SK-N-SH (cell line): ENCODE measurements at regions not wholly inside any gene's neighbourhood (a gene's known extent, or its start where the extent isn't known, plus 50 kb on each side); places are given as distances from the start of the nearest gene placed in this dataset.

Source experiments
- CTCF ChIA-PET: fragments of 300-600, 350-600 bp; formaldehyde crosslinking; extraction: SDS; loops from one replicate; lab custom pipeline; 2021; lab: Yijun Ruan, JAX
- POLR2A ChIA-PET: fragments of 350-600 bp; sonication (Branson Sonifier 250); formaldehyde crosslinking; extraction: SDS; loops from one replicate; lab custom pipeline; 2020; ENCODE audit warnings: antibody characterized with exemption, inconsistent platforms; lab: Yijun Ruan, JAX
- DNase-seq: peaks from one replicate; pipeline ENCODE4 v3.0.0; 2012
- H2AFZ ChIP-seq: fragments of 200-600 bp; sonication (generic); 2 replicates; pipeline ENCODE4 v1.8.1; 2016; ENCODE audit warnings: antibody characterized with exemption, mild to moderate bottlenecking, low read depth
- H3F3A ChIP-seq: fragments of 200-600 bp; sonication (generic); replicated peaks from 2 replicates; pipeline ENCODE3; 2016; ENCODE audit warnings: antibody characterized with exemption, mild to moderate bottlenecking; ENCODE audit not compliant: insufficient read depth
- H3K27ac ChIP-seq, 2 experiments: fragments of 200-500 bp in 1 of 2; fragments of 200-600 bp in 1 of 2; sonication (Bioruptor generic) in 1 of 2; sonication (generic), shearing (Covaris generic) in 1 of 2; 2 replicates each; pipeline versions ENCODE4 v1.5.1 to v1.6.1; 2014 to 2016; ENCODE audit warnings: low read depth in 2 of 2, inconsistent platforms in 1 of 2, low read length in 1 of 2, mild to moderate bottlenecking in 1 of 2, mixed read lengths in 1 of 2
- H3K27me3 ChIP-seq: fragments of 200-600 bp; sonication (generic), shearing (Covaris generic); 2 replicates; pipeline ENCODE4 v1.6.1; 2016; ENCODE audit warnings: mixed run types; ENCODE audit not compliant: insufficient read depth
- H3K36me3 ChIP-seq, 2 experiments: fragments of 200-500 bp in 1 of 2; fragments of 200-600 bp in 1 of 2; sonication (Bioruptor generic) in 1 of 2; sonication (generic) in 1 of 2; replicated peaks in 1 of 2; 2 replicates each; pipeline versions ENCODE3 to v1.5.1; 2014 to 2016; ENCODE audit warnings: low read length in 1 of 2, mild to moderate bottlenecking in 1 of 2; ENCODE audit not compliant: insufficient read depth in 2 of 2, control insufficient read depth in 1 of 2
- H3K4me1 ChIP-seq, 2 experiments: fragments of 200-500 bp in 1 of 2; fragments of 200-600 bp in 1 of 2; sonication (Bioruptor generic) in 1 of 2; sonication (generic), shearing (Covaris generic) in 1 of 2; 2 replicates each; pipeline versions ENCODE4 v1.5.1 to v1.6.1; 2014 to 2016; ENCODE audit warnings: low read depth in 1 of 2, low read length in 1 of 2, mixed run types in 1 of 2; ENCODE audit not compliant: insufficient read depth in 2 of 2, control insufficient read depth in 1 of 2
- H3K4me2 ChIP-seq: fragments of 200-600 bp; sonication (generic), shearing (Covaris generic); 2 replicates; pipeline ENCODE4 v1.6.1; 2017; ENCODE audit warnings: mixed run types
- H3K4me3 ChIP-seq, 2 experiments: fragments of 200-500 bp in 1 of 2; fragments of 200-600 bp in 1 of 2; sonication (Bioruptor generic) in 1 of 2; sonication (generic), shearing (Covaris generic) in 1 of 2; 2 replicates each; pipeline versions ENCODE4 v1.5.1 to v1.8.1; 2014 to 2016; ENCODE audit warnings: low read depth in 2 of 2, inconsistent platforms in 1 of 2, low read length in 1 of 2, mild to moderate bottlenecking in 1 of 2, mixed read lengths in 1 of 2, moderate library complexity in 1 of 2
- H3K79me2 ChIP-seq: fragments of 200-600 bp; sonication (generic); 2 replicates; pipeline ENCODE4 v1.8.1; 2017; ENCODE audit warnings: mild to moderate bottlenecking; ENCODE audit not compliant: insufficient read depth
- H3K9ac ChIP-seq: fragments of 200-600 bp; sonication (generic); 2 replicates; pipeline ENCODE4 v1.6.1; 2017; ENCODE audit warnings: mixed run types
- H3K9me2 ChIP-seq: fragments of 200-600 bp; sonication (generic); 2 replicates; pipeline ENCODE4 v1.6.1; 2017; ENCODE audit warnings: mixed run types
- H3K9me3 ChIP-seq: fragments of 200-600 bp; sonication (generic); 2 replicates; pipeline ENCODE4 v1.6.1; 2017; ENCODE audit warnings: mixed run types, mild to moderate bottlenecking, moderate library complexity
- H4K20me1 ChIP-seq: fragments of 200-600 bp; sonication (generic); 2 replicates; pipeline ENCODE4 v1.6.1; 2017; ENCODE audit warnings: mild to moderate bottlenecking, mixed run types; ENCODE audit not compliant: insufficient read depth
- CHD2 ChIP-seq: fragments of 150-350 bp; IDR thresholded peaks from 2 replicates; pipeline ENCODE4 v1.6.1; 2018; ENCODE audit warnings: low read length; ENCODE audit not compliant: partially characterized antibody
- EP300 ChIP-seq, 2 experiments: IDR thresholded peaks; 2 replicates each; pipeline versions ENCODE4 v1.4.0 to v1.6.1; 2012; ENCODE audit warnings: borderline replicate concordance in 1 of 2, low read depth in 1 of 2, low read length in 1 of 2
- FOSL2 ChIP-seq: IDR thresholded peaks from 2 replicates; pipeline ENCODE4 v1.4.0; 2012; ENCODE audit warnings: low read depth, mild to moderate bottlenecking, moderate library complexity, borderline replicate concordance
- GABPA ChIP-seq: IDR thresholded peaks from 2 replicates; pipeline ENCODE4 v1.4.0; 2012; ENCODE audit warnings: low read depth, mild to moderate bottlenecking
- MXI1 ChIP-seq: IDR thresholded peaks from 2 replicates; pipeline ENCODE4 v1.6.1; 2012; ENCODE audit warnings: mild to moderate bottlenecking, low read depth, low read length, improper control_type of control experiment
- RCOR1 ChIP-seq: fragments of 150-350 bp; IDR thresholded peaks from 2 replicates; pipeline ENCODE4 v1.6.1; 2017; ENCODE audit warnings: antibody characterized with exemption, low read length
- RFX5 ChIP-seq: IDR thresholded peaks from 2 replicates; pipeline ENCODE4 v1.6.1; 2012; ENCODE audit warnings: mild to moderate bottlenecking, improper control_type of control experiment, low read length
- SIN3A ChIP-seq: IDR thresholded peaks from 2 replicates; pipeline ENCODE4 v1.6.1; 2012; ENCODE audit warnings: low read depth, mild to moderate bottlenecking, low read length, moderate library complexity, borderline replicate concordance
- TAF1 ChIP-seq: IDR thresholded peaks from 2 replicates; pipeline ENCODE4 v1.6.1; 2012; ENCODE audit warnings: low read depth, mild to moderate bottlenecking, low read length, moderate library complexity, borderline replicate concordance
- TCF12 ChIP-seq: IDR thresholded peaks from 2 replicates; pipeline ENCODE4 v1.4.0; 2012
- TEAD4 ChIP-seq: IDR thresholded peaks from 2 replicates; pipeline ENCODE4 v1.4.0; 2012; ENCODE audit warnings: mild to moderate bottlenecking, borderline replicate concordance; ENCODE audit not compliant: insufficient read depth
- WGBS: methylation state at CpG from one replicate; pipeline ENCODE4 v1.1.6; 2017; ENCODE audit warnings: low lambda C conversion rate; 5-methylcytosine and 5-hydroxymethylcytosine counted together
- TF ChIP-seq, protein P1 (sequence below): IDR thresholded peaks from 2 replicates; pipeline ENCODE4 v1.4.0; 2012; ENCODE audit warnings: low read depth, borderline replicate concordance
- TF ChIP-seq, protein P2 (sequence below): fragments of 150-350 bp; IDR thresholded peaks from 2 replicates; pipeline ENCODE4 v1.6.1; 2017; ENCODE audit warnings: antibody characterized with exemption, low read length, low read depth, borderline replicate concordance
- TF ChIP-seq, protein P3 (sequence below): fragments of 150-350 bp; IDR thresholded peaks from 2 replicates; pipeline ENCODE4 v1.6.1; 2016; ENCODE audit warnings: mild to moderate bottlenecking, low read depth, low read length

DNA sequence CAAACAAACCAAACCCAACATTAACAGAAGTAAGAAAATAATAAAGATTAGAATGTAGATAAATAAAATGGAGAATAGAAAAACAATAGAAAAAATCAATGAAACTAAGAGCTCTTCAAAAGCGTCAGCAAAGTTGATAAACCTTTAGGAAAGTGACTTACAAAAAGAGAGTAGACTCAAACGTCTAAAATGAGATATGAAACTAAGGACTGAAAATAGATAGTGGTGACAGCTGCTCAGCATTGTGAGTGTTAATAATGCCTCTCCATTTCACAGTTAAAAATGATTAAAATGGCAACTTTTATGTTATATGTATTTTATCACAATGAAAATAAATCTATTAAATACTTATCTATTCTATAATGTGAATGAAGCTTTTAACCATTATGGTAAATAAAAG is 125.7 kb upstream of the CPXCR1 start:
- DNase-seq: no peak
- 1% methylated on average over 2 of the region's 2 CpGs for WGBS
- Histone ChIP-seq H3K4me1 (no peaks in the 10 kb centered on the region), H2AFZ (no peak overlapping the region), H3K79me2 (no peaks in the 10 kb centered on the region), H3K27ac (no peak overlapping the region)
- TF ChIP-seq TEAD4 (no peak), TCF12 (no peak), MXI1 (no peak), FOSL2 (no peak)
- TF ChIP-seq, protein P1, sequence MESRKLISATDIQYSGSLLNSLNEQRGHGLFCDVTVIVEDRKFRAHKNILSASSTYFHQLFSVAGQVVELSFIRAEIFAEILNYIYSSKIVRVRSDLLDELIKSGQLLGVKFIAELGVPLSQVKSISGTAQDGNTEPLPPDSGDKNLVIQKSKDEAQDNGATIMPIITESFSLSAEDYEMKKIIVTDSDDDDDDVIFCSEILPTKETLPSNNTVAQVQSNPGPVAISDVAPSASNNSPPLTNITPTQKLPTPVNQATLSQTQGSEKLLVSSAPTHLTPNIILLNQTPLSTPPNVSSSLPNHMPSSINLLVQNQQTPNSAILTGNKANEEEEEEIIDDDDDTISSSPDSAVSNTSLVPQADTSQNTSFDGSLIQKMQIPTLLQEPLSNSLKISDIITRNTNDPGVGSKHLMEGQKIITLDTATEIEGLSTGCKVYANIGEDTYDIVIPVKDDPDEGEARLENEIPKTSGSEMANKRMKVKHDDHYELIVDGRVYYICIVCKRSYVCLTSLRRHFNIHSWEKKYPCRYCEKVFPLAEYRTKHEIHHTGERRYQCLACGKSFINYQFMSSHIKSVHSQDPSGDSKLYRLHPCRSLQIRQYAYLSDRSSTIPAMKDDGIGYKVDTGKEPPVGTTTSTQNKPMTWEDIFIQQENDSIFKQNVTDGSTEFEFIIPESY: no peak
- TF ChIP-seq, protein P2, sequence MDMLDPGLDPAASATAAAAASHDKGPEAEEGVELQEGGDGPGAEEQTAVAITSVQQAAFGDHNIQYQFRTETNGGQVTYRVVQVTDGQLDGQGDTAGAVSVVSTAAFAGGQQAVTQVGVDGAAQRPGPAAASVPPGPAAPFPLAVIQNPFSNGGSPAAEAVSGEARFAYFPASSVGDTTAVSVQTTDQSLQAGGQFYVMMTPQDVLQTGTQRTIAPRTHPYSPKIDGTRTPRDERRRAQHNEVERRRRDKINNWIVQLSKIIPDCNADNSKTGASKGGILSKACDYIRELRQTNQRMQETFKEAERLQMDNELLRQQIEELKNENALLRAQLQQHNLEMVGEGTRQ: no peak
- TF ChIP-seq, all 33 proteins: peak for 0
- Histone ChIP-seq H3K27me3 (no peaks in the 10 kb centered on the region), H3K9ac (no peak overlapping the region), H3K9me2 (no peaks in the 10 kb centered on the region), H3F3A (no peaks in the 10 kb centered on the region), H3K4me2 (no peak overlapping the region), H3K36me3 (no peaks in the 10 kb centered on the region), H4K20me1 (no peaks in the 10 kb centered on the region), H3K9me3 (no peaks in the 10 kb centered on the region), H3K4me3 (no peak overlapping the region)
- POLR2A ChIA-PET: no interaction called here
- CTCF ChIA-PET: no interaction called here

DNA sequence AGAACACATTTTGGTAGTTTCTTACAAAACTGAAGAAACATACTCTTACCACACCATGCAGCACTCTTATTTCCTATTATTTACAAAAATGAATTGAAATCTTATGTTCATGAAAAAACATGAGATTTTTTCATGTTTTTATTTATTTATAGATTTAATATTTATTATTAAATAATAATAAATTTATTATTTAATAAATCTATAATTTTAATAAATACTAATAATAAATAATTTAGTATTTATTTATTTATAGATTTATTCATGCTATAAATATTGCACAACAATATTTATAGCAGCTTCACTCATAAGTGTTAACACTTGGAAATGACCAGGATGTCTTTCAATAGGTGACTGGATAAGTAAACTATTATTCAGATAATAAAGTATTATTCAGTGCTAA is 91.6 kb upstream of the CPXCR1 start:
- Histone ChIP-seq H3K4me1 (no peaks in the 10 kb centered on the region), H3K79me2 (no peaks in the 10 kb centered on the region), H3K4me3 (no peak overlapping the region), H3K27ac (no peak overlapping the region), H3K9me3 (no peaks in the 10 kb centered on the region), H4K20me1 (no peaks in the 10 kb centered on the region), H3F3A (no peaks in the 10 kb centered on the region), H3K27me3 (no peaks in the 10 kb centered on the region), H3K36me3 (no peaks in the 10 kb centered on the region), H3K9me2 (no peaks in the 10 kb centered on the region), H2AFZ (no peak overlapping the region), H3K9ac (no peak overlapping the region), H3K4me2 (no peak overlapping the region)
- TF ChIP-seq TCF12: no peak
- TF ChIP-seq, protein P3, sequence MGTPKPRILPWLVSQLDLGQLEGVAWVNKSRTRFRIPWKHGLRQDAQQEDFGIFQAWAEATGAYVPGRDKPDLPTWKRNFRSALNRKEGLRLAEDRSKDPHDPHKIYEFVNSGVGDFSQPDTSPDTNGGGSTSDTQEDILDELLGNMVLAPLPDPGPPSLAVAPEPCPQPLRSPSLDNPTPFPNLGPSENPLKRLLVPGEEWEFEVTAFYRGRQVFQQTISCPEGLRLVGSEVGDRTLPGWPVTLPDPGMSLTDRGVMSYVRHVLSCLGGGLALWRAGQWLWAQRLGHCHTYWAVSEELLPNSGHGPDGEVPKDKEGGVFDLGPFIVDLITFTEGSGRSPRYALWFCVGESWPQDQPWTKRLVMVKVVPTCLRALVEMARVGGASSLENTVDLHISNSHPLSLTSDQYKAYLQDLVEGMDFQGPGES: no peak
- TF ChIP-seq RFX5: no peak
- TF ChIP-seq EP300 (IDR thresholded peaks at IDR 0.05; ENCODE audit: borderline replicate concordance in 1 of 2, low read depth in 1 of 2, low read length in 1 of 2): no peak
- TF ChIP-seq, protein P1: no peak
- no peak for TF ChIP-seq TAF1
- TF ChIP-seq RCOR1: no peak
- no peak for TF ChIP-seq CHD2
- no peak for TF ChIP-seq TEAD4
- no peak for TF ChIP-seq SIN3A
- no peak for TF ChIP-seq GABPA
- CTCF ChIA-PET: no interaction called here
- DNase-seq: no peak
- POLR2A ChIA-PET: no interaction called here
